Suprapubic skin (tissue), 4 donors: ENCODE measurements at regions not wholly inside any gene's neighbourhood (a gene's known extent, or its start where the extent isn't known, plus 50 kb on each side); places are given as distances from the start of the nearest gene placed in this dataset.
"Not testable (repeated sequence)": the region's sequence is repeated elsewhere in the genome, so short reads cannot be mapped to it uniquely, and the experiment has no call there.

Experiments
- CTCF ChIP-seq, 2 donors: fragments of 200-600 bp in 1 of 2; fragments of 450-650 bp in 1 of 2; sonication (generic) in 1 of 2; IDR thresholded peaks; one replicate each; pipeline ENCODE4 v1.5.1; 2016 to 2019; ENCODE audit warnings: antibody characterized with exemption in 2 of 2, mild to moderate bottlenecking in 1 of 2, moderate library complexity in 1 of 2
- EP300 ChIP-seq: sonication (generic); formaldehyde crosslinking; IDR thresholded peaks from one replicate; pipeline ENCODE4 v1.6.1; 2017; ENCODE audit warnings: antibody characterized with exemption
- POLR2A ChIP-seq, 2 donors: fragments of 450-650 bp; IDR thresholded peaks; one replicate each; pipeline ENCODE4 v1.6.1; 2017; ENCODE audit warnings: antibody characterized with exemption in 2 of 2, mild to moderate bottlenecking in 2 of 2, moderate library complexity in 2 of 2
- POLR2AphosphoS5 ChIP-seq, 3 donors: sonication (generic); formaldehyde crosslinking; IDR thresholded peaks; one replicate each; pipeline ENCODE4 v1.6.1; 2017; ENCODE audit warnings: antibody characterized with exemption in 3 of 3

- not testable (repeated sequence) for TF ChIP-seq POLR2A (IDR thresholded peaks at IDR 0.05); CTCF (IDR thresholded peaks at IDR 0.05); EP300; POLR2AphosphoS5 (IDR thresholded peaks at IDR 0.05)
Measured at GRCh38 chr14:44601266-44601665, 94.2 kb upstream of the FSCB start.
